ENCODE measurements at regions not wholly inside any gene's neighbourhood (a gene's known extent, or its start where the extent isn't known, plus 50 kb on each side); places are given as distances from the start of the nearest gene placed in this dataset.

GRCh38 chr14:25472700-25473099 is 422.8 kb upstream of the STXBP6 start:
- TF ChIP-seq CTCF (IDR thresholded peaks at IDR 0.05; ENCODE audit: insufficient read depth, low read length, poor library complexity, severe bottlenecking) (no peak), EZH2phosphoT487 (conservative IDR thresholded peaks at IDR 0.05; ENCODE audit: low read length) (no peak)
